ENCODE measurements at regions not wholly inside any gene's neighbourhood (a gene's known extent, or its start where the extent isn't known, plus 50 kb on each side); places are given as distances from the start of the nearest gene placed in this dataset.

- no peak overlapping the region for H3K27ac ChIP-seq (ENCODE audit: low read depth, low read length)
- ChIA-PET CTCF (no interaction called here), POLR2A (no interaction called here)
- no peaks in the 10 kb centered on the region for H3K9me3 ChIP-seq (ENCODE audit: low read length)
- no peak for DNase-seq
- H3K36me3 Mint-ChIP-seq = no peaks in the 10 kb centered on the region
- H3K27ac Mint-ChIP-seq = peak overlapping the region in 5 of 8 donors; percentile 23 to 75 (median 50)
- H3K27me3 ChIP-seq (ENCODE audit: insufficient read depth, low read length, poor library complexity, severe bottlenecking) = no peaks in the 10 kb centered on the region
- H3K27me3 Mint-ChIP-seq = peaks cover 0 to 19% of the 10 kb centered on the region in 2 donors
- no peak overlapping the region for H3K4me3 ChIP-seq (ENCODE audit: low read length)
- H3K4me3 Mint-ChIP-seq = no peak overlapping the region
- peaks cover 45 to 78% (median 62%) of the 10 kb centered on the region in 3 donors for H3K4me1 Mint-ChIP-seq
- H3K36me3 ChIP-seq (ENCODE audit: insufficient read depth, low read length) = no peaks in the 10 kb centered on the region
- H3K9me3 Mint-ChIP-seq = no peaks in the 10 kb centered on the region
- H3K4me1 ChIP-seq (ENCODE audit: insufficient read depth, low read length) = peaks cover 61% of the 10 kb centered on the region
These were observed 54.7 kb upstream of the FAM9C start for GRCh38 chrX:13099121-13099520.

- peaks cover 0 to 11% of the 10 kb centered on the region in 2 donors for H3K27me3 Mint-ChIP-seq
- Histone ChIP-seq H3K4me3 (ENCODE audit: low read length) (no peak overlapping the region), H3K27ac (ENCODE audit: low read depth, low read length) (no peak overlapping the region), H3K4me1 (ENCODE audit: insufficient read depth, low read length) (peaks cover 74% of the 10 kb centered on the region), H3K9me3 (ENCODE audit: low read length) (no peaks in the 10 kb centered on the region), H3K27me3 (ENCODE audit: insufficient read depth, low read length, poor library complexity, severe bottlenecking) (no peaks in the 10 kb centered on the region), H3K36me3 (ENCODE audit: insufficient read depth, low read length) (no peaks in the 10 kb centered on the region)
- peak overlapping the region; percentile 26 to 89 (median 70) for H3K27ac Mint-ChIP-seq
- H3K36me3 Mint-ChIP-seq = no peaks in the 10 kb centered on the region
- DNase-seq = no peak
- POLR2A ChIA-PET = interaction anchor here (0.5 kb wide), 1 partner anchor 10 kb away, joined by 3 read pairs; no protein-coding TSS in a partner anchor
- H3K4me3 Mint-ChIP-seq = no peak overlapping the region
- H3K9me3 Mint-ChIP-seq = no peaks in the 10 kb centered on the region
- CTCF ChIA-PET = no interaction called here
- peaks cover 59 to 86% (median 76%) of the 10 kb centered on the region in 3 donors for H3K4me1 Mint-ChIP-seq
These were observed 52.3 kb upstream of the FAM9C start for GRCh38 chrX:13096728-13097127.

- Histone ChIP-seq H3K9me3 (ENCODE audit: low read length) (no peaks in the 10 kb centered on the region), H3K4me1 (ENCODE audit: insufficient read depth, low read length) (peaks cover 74% of the 10 kb centered on the region), H3K4me3 (ENCODE audit: low read length) (no peak overlapping the region), H3K27ac (ENCODE audit: low read depth, low read length) (peak overlapping the region; percentile 13), H3K27me3 (ENCODE audit: insufficient read depth, low read length, poor library complexity, severe bottlenecking) (no peaks in the 10 kb centered on the region), H3K36me3 (ENCODE audit: insufficient read depth, low read length) (no peaks in the 10 kb centered on the region)
- Mint-ChIP-seq H3K27ac (peak overlapping the region; percentile 89 to 98 (median 92)), H3K4me1 (peaks cover 69 to 86% (median 78%) of the 10 kb centered on the region in 3 donors), H3K4me3 (peak overlapping the region in 6 of 7 donors; percentile 26 to 78 (median 36)), H3K27me3 (peaks cover 0 to 12% of the 10 kb centered on the region in 2 donors), H3K36me3 (no peaks in the 10 kb centered on the region), H3K9me3 (no peaks in the 10 kb centered on the region)
- CTCF ChIA-PET = interaction anchor here (1.7 kb wide), 1 partner anchor 149 kb away, joined by 5 read pairs; no protein-coding TSS in a partner anchor
- POLR2A ChIA-PET = no interaction called here
- DNase-seq = no peak
These were observed 50.5 kb upstream of the FAM9C start for GRCh38 chrX:13094828-13095341.

GRCh38 chrX:13094374-13094773, 50.0 kb upstream of the FAM9C start:
- Histone ChIP-seq H3K4me1 (ENCODE audit: insufficient read depth, low read length) (peaks cover 74% of the 10 kb centered on the region), H3K9me3 (ENCODE audit: low read length) (no peaks in the 10 kb centered on the region), H3K4me3 (ENCODE audit: low read length) (no peak overlapping the region), H3K36me3 (ENCODE audit: insufficient read depth, low read length) (no peaks in the 10 kb centered on the region), H3K27ac (ENCODE audit: low read depth, low read length) (peak overlapping the region; percentile 18), H3K27me3 (ENCODE audit: insufficient read depth, low read length, poor library complexity, severe bottlenecking) (no peaks in the 10 kb centered on the region)
- Mint-ChIP-seq H3K27me3 (peaks cover 0 to 12% of the 10 kb centered on the region in 2 donors), H3K36me3 (no peaks in the 10 kb centered on the region), H3K9me3 (no peaks in the 10 kb centered on the region), H3K4me3 (peak overlapping the region in 4 of 7 donors; percentile 10 to 78 (median 39)), H3K27ac (peak overlapping the region; percentile 89 to 98 (median 92)), H3K4me1 (peaks cover 73 to 86% (median 79%) of the 10 kb centered on the region in 3 donors)
- DNase-seq = no peak
- CTCF ChIA-PET = interaction anchor here (0.7 to 4.3 kb wide), 2 partner anchors 160 to 395 kb away, joined by 3 to 43 read pairs; no protein-coding TSS in a partner anchor
- POLR2A ChIA-PET = no interaction called here
